ENCODE measurements at regions not wholly inside any gene's neighbourhood (a gene's known extent, or its start where the extent isn't known, plus 50 kb on each side); places are given as distances from the start of the nearest gene placed in this dataset.

- no peak overlapping the region for H3K4me3 Mint-ChIP-seq
- H3K9me3 ChIP-seq (ENCODE audit: control extremely low read depth in 1 of 3, control insufficient read depth in 2 of 3, insufficient read depth in 1 of 3, low read length in 2 of 3): peaks cover 0 to 3% (median 0%) of the 10 kb centered on the region in 3 donors
- TF ChIP-seq CTCF (IDR thresholded peaks at IDR 0.05): no peak
- no peak for TF ChIP-seq EZH2 (IDR thresholded peaks at IDR 0.05; ENCODE audit: borderline replicate concordance, insufficient read depth, low read depth, low read length, poor library complexity, severe bottlenecking)
- no peaks in the 10 kb centered on the region for H3K36me3 ChIP-seq (replicated peaks in 1 of 2; ENCODE audit: control extremely low read depth in 1 of 2, control insufficient read depth in 1 of 2, extremely low read depth in 1 of 2, insufficient read depth in 2 of 2, low read length in 1 of 2)
- no CpG with 5 or more reads among the region's 1 CpG for WGBS (ENCODE audit: insufficient coverage)
- no peaks in the 10 kb centered on the region for H4K20me1 ChIP-seq (ENCODE audit: control insufficient read depth, insufficient read depth, low read length, poor library complexity, severe bottlenecking)
- ATAC-seq (ENCODE audit: low read depth): no peak
- H3K4me2 ChIP-seq (replicated peaks; ENCODE audit: low read depth, low read length, poor library complexity, severe bottlenecking): no peak overlapping the region
- peaks cover 0 to 3% (median 0%) of the 10 kb centered on the region in 4 experiments for H3K27me3 ChIP-seq (replicated peaks in 1 of 4; ENCODE audit: control extremely low read depth in 1 of 4, control insufficient read depth in 3 of 4, insufficient read depth in 4 of 4, low read length in 3 of 4)
- H3K27ac Mint-ChIP-seq: no peak overlapping the region
- H3K27me3 Mint-ChIP-seq: no peaks in the 10 kb centered on the region
- ChIA-PET POLR2A (no interaction called here), CTCF (no interaction called here)
- intact Hi-C loops (cut with micrococcal nuclease): no loop called here
- no peaks in the 10 kb centered on the region for H3K79me2 ChIP-seq (ENCODE audit: control insufficient read depth, insufficient read depth, low read length)
- H3K4me3 ChIP-seq (ENCODE audit: control extremely low read depth in 1 of 5, extremely low read depth in 1 of 5, insufficient read depth in 1 of 5, low read depth in 2 of 5, low read length in 4 of 5): no peak overlapping the region
- no peaks in the 10 kb centered on the region for H3K4me1 ChIP-seq (ENCODE audit: control insufficient read depth in 2 of 2, insufficient read depth in 2 of 2, low read length in 2 of 2)
- no peak overlapping the region for H2AFZ ChIP-seq (ENCODE audit: insufficient read depth, low read depth, low read length, poor library complexity, severe bottlenecking)
- no peak overlapping the region for H3K9ac ChIP-seq (ENCODE audit: low read length)
- H3K27ac ChIP-seq (ENCODE audit: low read length in 2 of 2): no peak overlapping the region
- H3K4me1 Mint-ChIP-seq: no peaks in the 10 kb centered on the region
- H3K9me3 Mint-ChIP-seq (ENCODE audit: insufficient read depth): no peaks in the 10 kb centered on the region
- no peak for DNase-seq
Observed at GRCh38 chr10:2230478-2230877, 493.2 kb upstream of the ADARB2 start.

GRCh38 chr10:2228320-2228901, 491.1 kb upstream of the ADARB2 start:
- no peak for TF ChIP-seq CTCF (IDR thresholded peaks at IDR 0.05)
- no peak for TF ChIP-seq EZH2 (IDR thresholded peaks at IDR 0.05; ENCODE audit: borderline replicate concordance, insufficient read depth, low read depth, low read length, poor library complexity, severe bottlenecking)
- POLR2A ChIA-PET: no interaction called here
- H3K4me1 ChIP-seq (ENCODE audit: control insufficient read depth in 2 of 2, insufficient read depth in 2 of 2, low read length in 2 of 2): no peaks in the 10 kb centered on the region

More at GRCh38 chr10:2228320-2228901, 491.1 kb upstream of the ADARB2 start:
- no peaks in the 10 kb centered on the region for H3K4me1 Mint-ChIP-seq
- 80% methylated on average over 1 of the region's 5 CpGs for WGBS (ENCODE audit: insufficient coverage)
- H4K20me1 ChIP-seq (ENCODE audit: control insufficient read depth, insufficient read depth, low read length, poor library complexity, severe bottlenecking): no peaks in the 10 kb centered on the region
- peaks cover 0 to 3% (median 0%) of the 10 kb centered on the region in 4 experiments for H3K27me3 ChIP-seq (replicated peaks in 1 of 4; ENCODE audit: control extremely low read depth in 1 of 4, control insufficient read depth in 3 of 4, insufficient read depth in 4 of 4, low read length in 3 of 4)
- no peak for ATAC-seq (ENCODE audit: low read depth)
- no peak overlapping the region for H3K27ac ChIP-seq (ENCODE audit: low read length in 2 of 2)
- CTCF ChIA-PET: interaction anchor here (0.6 kb wide), 1 partner anchor 8 kb away, joined by 3 read pairs; no protein-coding TSS in a partner anchor
- no peak overlapping the region for H3K4me2 ChIP-seq (replicated peaks; ENCODE audit: low read depth, low read length, poor library complexity, severe bottlenecking)
- intact Hi-C loops (cut with micrococcal nuclease): no loop called here
- DNase-seq: no peak
- H3K9me3 ChIP-seq (ENCODE audit: control extremely low read depth in 1 of 3, control insufficient read depth in 2 of 3, insufficient read depth in 1 of 3, low read length in 2 of 3): peaks cover 0 to 7% (median 0%) of the 10 kb centered on the region in 3 donors
- no peaks in the 10 kb centered on the region for H3K79me2 ChIP-seq (ENCODE audit: control insufficient read depth, insufficient read depth, low read length)
- H3K9ac ChIP-seq (ENCODE audit: low read length): no peak overlapping the region
- no peak overlapping the region for H3K4me3 ChIP-seq (ENCODE audit: control extremely low read depth in 1 of 5, extremely low read depth in 1 of 5, insufficient read depth in 1 of 5, low read depth in 2 of 5, low read length in 4 of 5)
- no peak overlapping the region for H3K27ac Mint-ChIP-seq
- no peak overlapping the region for H3K4me3 Mint-ChIP-seq
- peaks cover 6% of the 10 kb centered on the region for H3K27me3 Mint-ChIP-seq
- no peaks in the 10 kb centered on the region for H3K9me3 Mint-ChIP-seq (ENCODE audit: insufficient read depth)
- H3K36me3 ChIP-seq (replicated peaks in 1 of 2; ENCODE audit: control extremely low read depth in 1 of 2, control insufficient read depth in 1 of 2, extremely low read depth in 1 of 2, insufficient read depth in 2 of 2, low read length in 1 of 2): no peaks in the 10 kb centered on the region
- H2AFZ ChIP-seq (ENCODE audit: insufficient read depth, low read depth, low read length, poor library complexity, severe bottlenecking): no peak overlapping the region

Measured in B cell (primary cell).